ENCODE measurements at regions not wholly inside any gene's neighbourhood (a gene's known extent, or its start where the extent isn't known, plus 50 kb on each side); places are given as distances from the start of the nearest gene placed in this dataset.
"Not testable (repeated sequence)": the region's sequence is repeated elsewhere in the genome, so short reads cannot be mapped to it uniquely, and the experiment has no call there.

GRCh38 chr7:120190566-120190965 lies 82.4 kb upstream of the KCND2 start:
- Histone ChIP-seq H3K9me3 (ENCODE audit: control insufficient read depth, insufficient read depth, low read length) (no peaks in the 10 kb centered on the region), H3K14ac (replicated peaks; ENCODE audit: low read depth, low read length) (no peak overlapping the region), H3K36me3 (ENCODE audit: control insufficient read depth, insufficient read depth, low read length) (no peaks in the 10 kb centered on the region), H2BK120ac (ENCODE audit: low read depth, low read length) (no peak overlapping the region), H3K79me1 (ENCODE audit: low read depth in 1 of 2, low read length in 2 of 2) (no peaks in the 10 kb centered on the region), H3K9me1 (ENCODE audit: insufficient read depth, low read length) (no peaks in the 10 kb centered on the region), H2BK5ac (ENCODE audit: low read depth, low read length, poor library complexity, severe bottlenecking) (no peak overlapping the region), H2AFZ (replicated peaks; ENCODE audit: low read length, poor library complexity) (no peak overlapping the region), H3K4me1 (ENCODE audit: control insufficient read depth, insufficient read depth, low read length) (no peaks in the 10 kb centered on the region), H2AK9ac (replicated peaks; ENCODE audit: low read depth, low read length, poor library complexity) (no peak overlapping the region), H3K56ac (ENCODE audit: extremely low read depth, insufficient read depth, low read length) (no peak overlapping the region), H4K5ac (ENCODE audit: low read depth, low read length) (no peak overlapping the region), H4K91ac (ENCODE audit: insufficient read depth, low read depth, low read length) (no peak overlapping the region), H2BK20ac (ENCODE audit: low read depth, low read length) (no peak overlapping the region), H3K23ac (ENCODE audit: low read depth, low read length) (no peak overlapping the region), H2BK15ac (ENCODE audit: low read depth, low read length) (no peak overlapping the region), H3K4me3 (ENCODE audit: insufficient read depth, low read depth, low read length) (no peak overlapping the region), H3K9ac (ENCODE audit: low read depth, low read length) (no peak overlapping the region), H3K4me2 (ENCODE audit: low read depth, low read length) (no peak overlapping the region), H3K27me3 (ENCODE audit: control insufficient read depth, insufficient read depth, low read length) (no peaks in the 10 kb centered on the region), H4K20me1 (ENCODE audit: insufficient read depth, low read length) (no peaks in the 10 kb centered on the region), H3K18ac (ENCODE audit: low read depth, low read length) (no peak overlapping the region), H3K27ac (ENCODE audit: insufficient read depth, low read length) (no peak overlapping the region), H2AK5ac (ENCODE audit: low read depth, low read length) (no peak overlapping the region), H4K8ac (ENCODE audit: low read depth in 2 of 2, low read length in 2 of 2) (no peak overlapping the region), H3K4ac (ENCODE audit: low read depth, low read length) (no peak overlapping the region)
- dilution Hi-C loops (cut with HindIII; ENCODE audit: low sequenced_read_pairs, unreplicated experiment) (no loop called here), in situ Hi-C loops (cut with MboI; ENCODE audit: low sequenced_read_pairs) (no loop called here), intact Hi-C loops (cut with micrococcal nuclease) (no loop called here)
- WGBS, 2 experiments (ENCODE audit: extremely low coverage in 2 of 2, insufficient read length in 1 of 2), result no CpG with 5 or more reads among the region's 1 CpG
- DNase-seq (no peak), ATAC-seq (ENCODE audit: low read depth) (no peak)
- no TSS peak for BruUV-seq (replicated peaks)
- CTCF ChIA-PET, result no interaction called here
- TF ChIP-seq MXI1 (IDR thresholded peaks at IDR 0.05; ENCODE audit: borderline replicate concordance, low read depth, low read length) (no peak), FOS (IDR thresholded peaks at IDR 0.05; ENCODE audit: low read depth, low read length) (no peak), CHD1 (IDR thresholded peaks at IDR 0.05; ENCODE audit: low read depth, low read length) (no peak), RFX5 (IDR thresholded peaks at IDR 0.05; ENCODE audit: low read depth, low read length) (no peak), RCOR1 (IDR thresholded peaks at IDR 0.05; ENCODE audit: insufficient replicate concordance, low read length) (no peak), BHLHE40 (IDR thresholded peaks at IDR 0.05; ENCODE audit: low read depth, low read length) (no peak), SMC3 (IDR thresholded peaks at IDR 0.05; ENCODE audit: low read depth, low read length) (no peak), POLR2A (IDR thresholded peaks at IDR 0.05; ENCODE audit: low read depth, low read length) (no peak), USF2 (IDR thresholded peaks at IDR 0.05; ENCODE audit: low read depth, low read length) (no peak)
- POLR2A ChIA-PET (ENCODE audit: unreplicated experiment), result no interaction called here

- in situ Hi-C loops (cut with MboI; ENCODE audit: low sequenced_read_pairs); H3K79me1 ChIP-seq (ENCODE audit: low read depth in 1 of 2, low read length in 2 of 2); H3K4ac ChIP-seq (ENCODE audit: low read depth, low read length); H3K4me2 ChIP-seq (ENCODE audit: low read depth, low read length); H3K18ac ChIP-seq (ENCODE audit: low read depth, low read length); H4K8ac ChIP-seq (ENCODE audit: low read depth in 2 of 2, low read length in 2 of 2); H2BK5ac ChIP-seq (ENCODE audit: low read depth, low read length, poor library complexity, severe bottlenecking); POLR2A ChIA-PET (ENCODE audit: unreplicated experiment); H4K91ac ChIP-seq (ENCODE audit: insufficient read depth, low read depth, low read length); H3K56ac ChIP-seq (ENCODE audit: extremely low read depth, insufficient read depth, low read length); H3K4me1 ChIP-seq (ENCODE audit: control insufficient read depth, insufficient read depth, low read length); H3K36me3 ChIP-seq (ENCODE audit: control insufficient read depth, insufficient read depth, low read length); H3K27me3 ChIP-seq (ENCODE audit: control insufficient read depth, insufficient read depth, low read length); H2AK5ac ChIP-seq (ENCODE audit: low read depth, low read length); H3K9me3 ChIP-seq (ENCODE audit: control insufficient read depth, insufficient read depth, low read length); H2AFZ ChIP-seq (replicated peaks; ENCODE audit: low read length, poor library complexity); H3K9ac ChIP-seq (ENCODE audit: low read depth, low read length); ATAC-seq (ENCODE audit: low read depth); H4K5ac ChIP-seq (ENCODE audit: low read depth, low read length); H2BK20ac ChIP-seq (ENCODE audit: low read depth, low read length); CTCF ChIA-PET; BruUV-seq (replicated peaks); H3K14ac ChIP-seq (replicated peaks; ENCODE audit: low read depth, low read length); H2BK15ac ChIP-seq (ENCODE audit: low read depth, low read length); dilution Hi-C loops (cut with HindIII; ENCODE audit: low sequenced_read_pairs, unreplicated experiment); H3K4me3 ChIP-seq (ENCODE audit: insufficient read depth, low read depth, low read length); H2AK9ac ChIP-seq (replicated peaks; ENCODE audit: low read depth, low read length, poor library complexity); H2BK120ac ChIP-seq (ENCODE audit: low read depth, low read length); H3K23ac ChIP-seq (ENCODE audit: low read depth, low read length); intact Hi-C loops (cut with micrococcal nuclease); H3K9me1 ChIP-seq (ENCODE audit: insufficient read depth, low read length); DNase-seq; H4K20me1 ChIP-seq (ENCODE audit: insufficient read depth, low read length); H3K27ac ChIP-seq (ENCODE audit: insufficient read depth, low read length): not testable (repeated sequence)
- WGBS, 2 experiments (ENCODE audit: extremely low coverage in 2 of 2, insufficient read length in 1 of 2), result no CpG with 5 or more reads among the region's 1 CpG
Observed at GRCh38 chr7:120191423-120191822, 81.6 kb upstream of the KCND2 start.

All from IMR-90 (cell line).